ENCODE measurements at regions not wholly inside any gene's neighbourhood (a gene's known extent, or its start where the extent isn't known, plus 50 kb on each side); places are given as distances from the start of the nearest gene placed in this dataset.

- TF ChIP-seq EZH2phosphoT487 (IDR thresholded peaks at IDR 0.05; ENCODE audit: insufficient read depth, low read depth) (no peak), EZH2 (IDR thresholded peaks at IDR 0.05; ENCODE audit: insufficient read depth, poor library complexity, severe bottlenecking) (no peak)
These were observed 1068.6 kb downstream of the BCL11B start for GRCh38 chr14:98203421-98203820.

All from GM23248 (cell line).